Glomerular visceral epithelial cell (primary cell): ENCODE measurements at regions not wholly inside any gene's neighbourhood (a gene's known extent, or its start where the extent isn't known, plus 50 kb on each side); places are given as distances from the start of the nearest gene placed in this dataset.
A peak's percentile ranks its signal among the peaks of the same experiment; 100 is the strongest.

Source experiments
- DNase-seq: peaks from one replicate; pipeline ENCODE4 v3.0.0-alpha.2; 2016; ENCODE audit errors: extremely low spot score

DNA sequence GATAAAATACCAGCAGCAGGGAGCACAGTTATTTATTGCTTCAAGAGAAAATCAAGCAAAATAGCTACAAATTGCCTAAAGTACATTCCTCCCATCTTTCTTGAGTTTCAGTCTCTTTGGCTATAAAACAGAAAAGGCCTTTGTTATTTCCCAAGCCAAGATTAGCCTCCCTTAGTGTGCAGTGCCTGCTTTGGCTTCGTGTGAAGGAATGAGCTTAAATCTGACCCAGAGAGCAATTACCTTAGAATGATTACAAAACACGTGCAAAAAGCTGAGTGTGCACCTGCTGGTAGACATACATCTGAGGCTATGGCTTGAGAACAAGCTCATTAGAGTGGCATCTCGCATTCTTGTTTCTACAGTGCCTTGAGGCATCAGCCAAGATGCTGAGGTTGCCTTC lies 250.8 kb downstream of the C4orf33 start:
- no peak for DNase-seq

DNA sequence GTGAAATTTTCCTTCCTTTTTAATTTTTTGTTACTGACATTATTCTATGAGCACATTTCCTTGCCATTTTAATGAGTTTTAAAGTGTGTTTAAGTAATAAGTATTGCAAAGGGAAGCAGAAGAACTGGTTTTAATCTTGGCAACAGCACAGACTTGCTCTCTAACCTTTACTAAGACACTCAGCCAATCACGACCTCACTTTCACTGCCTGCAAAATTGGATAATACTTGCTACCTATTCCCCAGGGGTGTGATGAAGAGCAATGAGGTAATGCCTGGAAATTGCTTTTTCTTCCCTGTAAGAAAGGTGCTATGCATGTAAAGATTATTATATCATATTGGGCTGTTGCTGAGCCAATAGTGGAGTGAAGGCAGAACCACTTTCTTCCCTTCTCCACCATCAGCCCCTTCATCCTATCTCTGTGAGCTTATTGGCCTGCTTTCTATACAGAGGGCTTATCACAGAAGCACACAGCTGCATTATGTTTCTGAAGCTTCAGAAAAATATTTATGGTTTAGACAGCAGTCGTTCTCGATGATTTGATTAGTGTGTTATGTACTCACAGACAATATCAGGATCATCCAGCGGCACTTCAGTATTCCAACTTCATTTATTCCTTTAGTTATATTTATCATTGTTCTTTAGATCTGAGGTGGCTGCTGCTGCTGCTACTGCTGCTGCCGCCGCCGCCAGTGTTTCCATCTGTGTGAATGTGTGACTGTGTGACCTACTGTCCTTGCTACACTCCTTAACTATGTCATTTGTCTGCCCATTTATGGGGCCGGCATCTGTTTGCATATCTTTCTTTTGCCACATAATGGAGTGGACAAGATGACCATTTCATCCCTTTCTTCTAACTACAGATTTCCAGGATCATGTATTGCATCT lies 255.1 kb downstream of the C4orf33 start:
- DNase-seq = no peak

GRCh38 chr4:129352480-129352879 lies 256.5 kb downstream of the C4orf33 start:
- DNase-seq = no peak

DNA sequence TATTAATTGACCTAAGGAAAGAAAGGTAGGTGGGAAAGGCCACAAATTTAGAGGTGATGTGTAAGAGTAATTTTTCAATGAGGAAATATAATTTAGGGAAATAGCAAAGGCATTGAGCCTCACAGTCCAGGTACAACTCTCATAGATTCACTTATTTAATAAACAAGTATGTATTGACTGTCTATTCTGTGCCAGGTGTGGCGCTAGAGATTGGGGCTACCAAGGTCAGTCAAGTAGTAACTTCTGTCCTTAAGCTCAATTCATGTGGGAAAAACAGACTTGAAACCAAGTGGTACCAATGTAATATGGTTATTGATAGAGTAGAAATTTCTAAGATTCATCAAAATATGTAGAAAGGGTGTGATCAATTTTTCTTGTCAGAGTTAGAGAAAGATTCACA lies 257.5 kb downstream of the C4orf33 start:
- DNase-seq = no peak

GRCh38 chr4:129355031-129355430 lies 259.1 kb downstream of the C4orf33 start:
- DNase-seq = no peak

- DNase-seq = no peak
Observed at GRCh38 chr4:129355516-129355915, 259.6 kb downstream of the C4orf33 start.

DNA sequence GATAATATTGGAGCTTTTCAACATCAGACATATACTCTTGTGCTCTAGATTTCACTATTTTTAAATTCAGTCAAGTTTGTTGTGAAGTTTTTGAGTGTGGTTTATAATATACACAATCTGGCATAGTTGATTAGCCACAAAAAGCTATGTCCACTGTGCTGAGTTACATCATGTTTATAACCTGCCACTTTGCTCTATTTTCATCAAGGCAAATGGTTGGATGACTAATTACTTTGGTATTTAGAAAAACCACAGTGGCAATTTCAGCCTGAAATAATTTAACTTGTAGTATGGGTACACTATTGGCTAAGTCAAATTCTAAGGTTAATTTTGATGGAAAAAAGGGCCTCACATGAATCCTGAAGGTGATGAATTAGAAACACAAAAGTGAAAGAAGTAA lies 262.6 kb downstream of the C4orf33 start:
- DNase-seq = peak; percentile 67

GRCh38 chr4:129359461-129359860 lies 263.5 kb downstream of the C4orf33 start:
- no peak for DNase-seq

- DNase-seq = peak; percentile 76
Observed at GRCh38 chr4:129362691-129363274, 266.8 kb downstream of the C4orf33 start.

- DNase-seq = no peak
Observed at GRCh38 chr4:129364747-129365452, 268.9 kb downstream of the C4orf33 start.

DNA sequence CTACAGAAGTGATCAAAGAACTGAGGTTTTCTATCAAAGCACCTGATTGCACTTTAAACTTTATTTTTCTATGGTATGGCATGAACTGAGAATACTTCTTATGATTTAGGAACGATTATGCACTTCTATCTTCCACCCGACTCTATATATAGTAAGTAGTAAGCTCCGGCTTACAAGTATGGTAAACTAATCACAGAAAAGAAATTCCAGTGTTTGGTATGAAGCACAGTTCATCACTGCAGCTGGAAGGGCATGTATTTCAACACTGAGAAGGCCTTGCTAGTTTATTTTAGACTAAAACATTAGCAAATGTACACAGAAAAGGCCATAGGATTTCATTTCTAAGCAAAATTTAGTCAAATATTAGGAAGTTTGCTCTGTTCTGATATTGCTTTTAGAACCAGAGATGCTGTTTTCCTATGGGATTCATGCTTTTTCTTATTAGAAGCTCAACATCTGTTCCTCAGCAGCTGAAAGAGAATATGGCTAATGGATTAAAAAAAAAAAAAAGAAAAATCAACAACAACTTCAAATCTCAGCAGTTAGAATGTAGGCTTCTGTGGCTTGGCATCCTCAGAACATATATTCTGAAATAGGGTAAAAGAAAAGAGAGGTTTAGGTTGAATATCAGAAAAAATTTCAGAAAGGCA lies 273.5 kb downstream of the C4orf33 start:
- DNase-seq = no peak

GRCh38 chr4:129371065-129371464 lies 275.1 kb downstream of the C4orf33 start:
- no peak for DNase-seq

GRCh38 chr4:129371926-129372325 lies 276.0 kb downstream of the C4orf33 start:
- DNase-seq = no peak

DNA sequence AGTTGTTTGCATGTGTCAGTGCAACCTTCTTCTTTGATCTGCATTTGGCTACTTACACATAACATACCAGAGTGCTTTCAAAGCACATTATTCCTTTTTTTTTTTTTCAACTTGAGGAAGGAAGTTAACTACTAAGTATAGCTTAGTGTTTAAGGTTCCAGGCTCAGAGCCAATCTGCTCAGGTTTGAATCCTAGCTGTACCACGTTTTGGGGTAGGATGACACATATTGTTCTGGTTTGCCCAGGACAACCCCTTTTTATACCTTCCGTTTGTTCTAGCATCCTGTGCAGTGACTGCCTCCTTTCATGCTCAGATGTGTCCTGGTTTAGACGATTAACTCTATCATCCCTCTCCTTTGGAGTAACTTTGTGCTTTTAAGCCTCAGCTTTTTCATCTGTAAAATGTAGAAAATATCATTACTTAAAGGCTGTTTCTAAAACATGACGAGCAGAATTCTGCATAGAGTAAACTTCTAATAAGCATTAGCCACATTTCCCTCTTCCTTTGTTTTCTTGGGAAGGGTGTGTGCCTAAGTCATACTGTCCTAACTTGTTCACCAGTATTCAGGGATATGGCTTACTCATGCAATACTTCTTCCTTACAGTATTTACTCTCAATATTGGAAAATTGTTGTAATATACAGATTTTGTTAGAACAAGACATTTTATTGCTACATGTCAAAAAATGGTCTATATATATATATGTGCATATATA lies 281.3 kb downstream of the C4orf33 start:
- DNase-seq = no peak

DNA sequence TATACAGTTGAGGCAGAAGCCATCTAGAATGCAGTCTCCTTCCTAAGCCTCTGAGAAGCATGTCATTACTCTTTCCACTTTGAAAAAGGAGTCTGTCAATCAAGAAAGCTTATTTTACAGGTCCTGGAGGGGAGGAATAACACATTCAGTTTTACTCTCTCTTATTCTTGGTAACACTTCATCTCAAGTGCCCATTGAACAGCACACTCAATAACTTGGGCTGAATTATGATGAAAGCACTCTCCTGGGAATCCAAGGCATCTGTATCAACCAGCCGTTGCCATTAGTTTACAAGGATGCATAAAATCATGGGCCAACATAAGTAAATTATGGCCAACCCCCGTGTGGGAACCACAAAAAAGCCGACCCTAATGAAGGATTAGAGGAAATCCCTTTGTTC lies 282.4 kb downstream of the C4orf33 start:
- DNase-seq = no peak

GRCh38 chr4:129379429-129379828 lies 283.5 kb downstream of the C4orf33 start:
- DNase-seq = no peak

- no peak for DNase-seq
Observed at GRCh38 chr4:129384974-129385373, 289.0 kb downstream of the C4orf33 start.

DNA sequence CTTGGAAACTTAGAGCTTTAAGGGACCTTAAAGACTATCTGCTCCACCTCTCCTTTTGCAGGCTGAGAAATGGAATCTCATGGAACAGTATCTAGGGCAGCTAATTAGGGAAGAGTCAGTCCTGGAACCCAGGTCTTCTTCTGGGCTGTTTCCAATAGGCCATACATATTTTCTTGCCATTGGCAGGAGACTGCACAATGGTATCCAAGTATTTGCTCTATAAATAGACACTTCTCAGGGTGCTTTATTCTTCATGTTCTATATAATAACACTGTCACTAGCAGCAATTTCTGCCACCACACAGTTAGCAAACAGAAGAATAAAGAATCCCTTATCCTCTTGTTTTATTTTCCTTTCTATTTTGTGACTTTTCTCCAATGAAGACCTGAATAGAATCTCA lies 291.7 kb downstream of the C4orf33 start:
- no peak for DNase-seq

DNA sequence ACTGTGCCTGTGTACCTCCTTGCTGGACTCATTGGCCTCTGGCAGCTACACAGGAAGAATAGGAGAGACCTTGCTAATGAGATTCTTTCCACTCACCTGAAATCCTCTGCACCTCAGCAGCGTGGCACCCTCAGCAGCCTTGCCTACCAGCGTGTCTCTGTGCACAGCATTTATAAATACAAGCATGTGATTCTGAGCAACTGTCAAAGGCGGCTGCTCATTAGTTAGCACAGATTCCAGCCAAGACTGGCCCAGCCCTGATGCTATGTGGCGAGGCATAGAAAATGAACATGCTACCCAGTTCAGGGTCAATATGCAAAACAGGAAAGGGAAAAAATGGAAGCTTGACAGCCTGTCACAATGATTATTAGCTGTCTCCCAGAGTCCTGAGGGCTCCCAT lies 298.0 kb downstream of the C4orf33 start:
- DNase-seq = no peak

DNA sequence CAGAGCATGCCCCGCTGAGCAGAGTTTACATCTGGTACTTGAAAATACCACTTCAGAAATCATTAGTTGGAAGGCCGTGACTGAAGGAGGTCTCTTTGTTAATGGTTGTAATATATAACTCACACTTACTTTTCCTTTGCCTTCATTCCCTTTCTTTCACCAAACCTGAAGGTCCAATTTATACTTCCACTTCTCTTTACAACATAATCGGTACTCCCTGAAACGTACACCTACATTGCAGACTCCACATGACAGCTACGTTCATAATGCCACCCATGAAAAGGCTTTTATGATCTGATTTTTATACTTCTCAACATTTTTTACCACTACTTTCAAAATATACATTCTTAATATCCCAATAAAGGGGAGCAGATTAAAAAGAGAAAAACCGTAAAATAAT lies 298.7 kb downstream of the C4orf33 start:
- DNase-seq = no peak

DNA sequence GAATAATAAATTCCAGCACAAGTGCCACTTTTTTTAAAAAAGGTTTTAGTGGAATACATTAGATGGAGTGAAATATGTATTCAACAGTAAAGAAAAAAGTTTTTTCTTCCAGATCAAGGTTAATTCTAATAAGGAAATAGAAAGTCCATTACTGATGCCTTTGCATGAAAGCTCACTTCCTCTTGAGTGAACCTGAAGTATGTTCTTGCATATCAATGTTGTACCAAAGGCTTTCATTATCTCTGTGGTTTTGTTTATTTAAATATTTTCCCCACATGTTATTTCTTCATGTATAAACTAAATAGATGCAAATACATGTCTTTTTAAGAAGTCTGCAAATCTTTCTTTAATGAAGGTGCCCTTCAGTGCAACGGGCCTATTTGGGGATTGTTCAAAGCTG lies 307.9 kb downstream of the C4orf33 start:
- DNase-seq = no peak

DNA sequence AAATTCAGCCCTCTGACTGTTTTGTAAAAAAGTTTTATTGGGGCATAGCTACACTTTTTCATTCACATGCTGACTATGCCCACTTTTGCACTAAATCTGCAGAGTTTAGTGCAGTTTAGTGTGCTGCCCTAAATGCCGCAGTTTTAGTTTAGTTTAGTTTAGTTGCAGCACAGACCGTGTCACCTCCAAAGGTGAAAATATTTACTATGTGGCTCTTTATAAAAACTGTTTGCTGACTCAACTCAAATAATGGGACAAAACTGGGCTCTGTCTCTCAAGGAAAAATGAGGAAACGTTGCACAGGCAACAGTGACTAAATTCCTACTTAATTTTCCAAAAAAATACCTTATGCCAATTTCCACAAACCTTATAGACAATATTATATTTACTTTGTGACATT lies 314.2 kb downstream of the C4orf33 start:
- DNase-seq = no peak
